ENCODE measurements at regions not wholly inside any gene's neighbourhood (a gene's known extent, or its start where the extent isn't known, plus 50 kb on each side); places are given as distances from the start of the nearest gene placed in this dataset.
"Not testable (repeated sequence)": the region's sequence is repeated elsewhere in the genome, so short reads cannot be mapped to it uniquely, and the experiment has no call there.

GRCh38 chr10:29815572-29815971 is 180.8 kb upstream of the SVIL start:
- no peak for TF ChIP-seq CTCF (IDR thresholded peaks at IDR 0.05; ENCODE audit: low read depth, low read length)
- H3K4me3 ChIP-seq (ENCODE audit: low read depth, low read length): no peak overlapping the region

GRCh38 chr10:29811751-29812427 is 177.1 kb upstream of the SVIL start:
- no peak for TF ChIP-seq CTCF (IDR thresholded peaks at IDR 0.05; ENCODE audit: low read depth, low read length)
- Histone ChIP-seq H3K9me3 (no peaks in the 10 kb centered on the region), H3K36me3 (no peaks in the 10 kb centered on the region), H3K27me3 (no peaks in the 10 kb centered on the region), H3K4me3 (ENCODE audit: low read depth, low read length) (no peak overlapping the region), H3K4me1 (no peaks in the 10 kb centered on the region; the same call in 1 of the 2 replicates)
- no peak for DNase-seq

More at GRCh38 chr10:29815572-29815971, 180.8 kb upstream of the SVIL start:
- DNase-seq: no peak
- Histone ChIP-seq H3K36me3 (no peaks in the 10 kb centered on the region), H3K4me1 (no peaks in the 10 kb centered on the region; the same call in 1 of the 2 replicates), H3K9me3 (no peaks in the 10 kb centered on the region), H3K27me3 (no peaks in the 10 kb centered on the region)

- TF ChIP-seq CTCF (IDR thresholded peaks at IDR 0.05; ENCODE audit: low read depth, low read length): no peak
- no peak for DNase-seq
- Histone ChIP-seq H3K27me3 (no peaks in the 10 kb centered on the region), H3K9me3 (no peaks in the 10 kb centered on the region), H3K36me3 (no peaks in the 10 kb centered on the region), H3K4me3 (ENCODE audit: low read depth, low read length) (no peak overlapping the region), H3K4me1 (no peaks in the 10 kb centered on the region; the same call in 1 of the 2 replicates)
Observed at GRCh38 chr10:29810816-29811215, 176.0 kb upstream of the SVIL start.

GRCh38 chr10:29810231-29810630 is 175.5 kb upstream of the SVIL start:
- H3K9me3 ChIP-seq; H3K4me1 ChIP-seq; H3K27me3 ChIP-seq; H3K36me3 ChIP-seq; H3K4me3 ChIP-seq (ENCODE audit: low read depth, low read length); DNase-seq: not testable (repeated sequence)

- DNase-seq: no peak
- TF ChIP-seq CTCF (IDR thresholded peaks at IDR 0.05; ENCODE audit: low read depth, low read length): no peak
- Histone ChIP-seq H3K27me3 (no peaks in the 10 kb centered on the region), H3K4me3 (ENCODE audit: low read depth, low read length) (no peak overlapping the region), H3K36me3 (no peaks in the 10 kb centered on the region), H3K9me3 (no peaks in the 10 kb centered on the region), H3K4me1 (no peaks in the 10 kb centered on the region; the same call in 1 of the 2 replicates)
Observed at GRCh38 chr10:29809383-29809782, 174.6 kb upstream of the SVIL start.

GRCh38 chr10:29807163-29807806 is 172.5 kb upstream of the SVIL start:
- DNase-seq: no peak

More at GRCh38 chr10:29807163-29807806, 172.5 kb upstream of the SVIL start:
- no peak for TF ChIP-seq CTCF (IDR thresholded peaks at IDR 0.05; ENCODE audit: low read depth, low read length)
- Histone ChIP-seq H3K9me3 (no peaks in the 10 kb centered on the region), H3K4me3 (ENCODE audit: low read depth, low read length) (no peak overlapping the region), H3K27me3 (no peaks in the 10 kb centered on the region), H3K36me3 (no peaks in the 10 kb centered on the region), H3K4me1 (no peaks in the 10 kb centered on the region; the same call in 1 of the 2 replicates)
